MV-4-11 (cell line): ENCODE measurements at regions not wholly inside any gene's neighbourhood (a gene's known extent, or its start where the extent isn't known, plus 50 kb on each side); places are given as distances from the start of the nearest gene placed in this dataset.
"Not testable (repeated sequence)": the region's sequence is repeated elsewhere in the genome, so short reads cannot be mapped to it uniquely, and the experiment has no call there.

ENCODE experiments used
- DNase-seq: peaks from one replicate; lab custom pipeline; 2025; lab: John Stamatoyannopoulos, UW

DNA sequence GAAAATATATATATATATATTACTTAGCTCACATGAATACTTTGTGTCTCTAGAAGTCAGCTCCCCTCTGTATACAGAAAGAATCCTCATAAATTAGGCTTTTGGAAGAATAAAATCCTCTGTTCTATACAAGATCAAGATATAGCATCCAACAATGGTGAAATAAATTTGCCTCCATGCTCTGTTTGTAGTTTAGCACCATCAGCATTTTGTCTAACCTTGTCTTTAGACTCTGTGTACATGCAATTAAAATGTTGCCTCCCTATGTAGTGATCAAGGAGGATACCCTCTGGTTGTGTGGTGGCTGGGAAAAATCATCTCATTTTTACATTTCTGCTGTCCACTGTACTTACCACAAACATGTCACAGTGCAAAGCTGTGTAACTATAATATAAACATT lies 189.7 kb downstream of the C7orf25 start:
- no peak for DNase-seq

DNA sequence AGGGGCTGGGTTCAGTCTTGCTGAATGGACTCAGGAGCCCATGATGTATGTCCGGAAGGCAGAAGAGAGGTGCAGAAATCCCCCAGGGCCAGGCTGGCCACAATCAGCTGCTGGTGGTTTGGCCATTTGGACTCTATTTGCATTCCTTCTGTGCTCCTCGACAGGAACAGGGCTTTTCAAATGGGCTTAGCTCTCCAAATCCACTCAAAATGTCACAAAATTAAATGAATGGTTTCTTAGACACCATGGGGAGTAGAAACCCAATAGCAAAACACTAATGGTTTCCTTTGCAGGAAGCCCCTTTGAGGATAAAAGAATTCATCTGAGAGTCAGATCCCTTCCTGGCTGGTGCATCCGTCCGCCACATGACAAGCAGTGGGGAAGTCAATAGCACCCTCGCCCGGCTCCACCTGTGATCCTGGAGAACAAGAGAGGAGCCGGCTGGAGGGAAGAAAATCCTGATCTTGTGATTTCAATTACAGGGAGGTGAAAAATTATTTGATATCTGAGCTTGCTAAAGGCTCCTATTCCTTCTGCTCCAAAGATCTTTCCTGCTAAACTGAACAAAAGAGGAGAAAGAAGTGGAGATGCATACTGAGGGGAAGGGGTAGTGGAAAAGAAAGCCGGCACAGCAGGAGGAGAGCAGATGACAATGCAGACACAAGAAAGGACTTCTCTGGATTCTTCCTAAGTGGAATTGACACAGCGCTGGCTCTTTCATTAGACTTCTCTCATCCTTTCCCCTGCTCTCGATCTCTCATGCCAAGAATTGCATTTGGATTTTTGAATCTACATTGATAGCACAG lies 190.7 kb downstream of the C7orf25 start:
- no peak for DNase-seq

DNA sequence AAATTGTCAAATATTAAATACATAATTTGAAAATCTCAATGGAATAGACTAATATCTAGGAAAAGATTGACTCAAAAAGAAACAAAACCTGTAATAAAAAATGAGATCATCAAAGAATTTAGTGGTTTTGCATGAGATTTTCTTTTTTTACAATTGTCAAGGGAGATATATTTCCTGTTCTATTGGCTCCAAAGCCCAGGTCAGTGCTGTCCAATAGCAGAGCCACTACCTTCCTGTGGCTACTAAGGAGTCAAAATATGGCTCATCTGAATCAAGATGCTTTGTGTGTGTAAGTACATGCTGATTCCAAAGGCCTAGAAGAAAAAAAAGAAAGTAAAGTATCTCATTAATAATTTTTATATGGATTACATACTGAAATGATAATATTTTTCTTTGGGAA lies 191.9 kb downstream of the C7orf25 start:
- DNase-seq = no peak

DNA sequence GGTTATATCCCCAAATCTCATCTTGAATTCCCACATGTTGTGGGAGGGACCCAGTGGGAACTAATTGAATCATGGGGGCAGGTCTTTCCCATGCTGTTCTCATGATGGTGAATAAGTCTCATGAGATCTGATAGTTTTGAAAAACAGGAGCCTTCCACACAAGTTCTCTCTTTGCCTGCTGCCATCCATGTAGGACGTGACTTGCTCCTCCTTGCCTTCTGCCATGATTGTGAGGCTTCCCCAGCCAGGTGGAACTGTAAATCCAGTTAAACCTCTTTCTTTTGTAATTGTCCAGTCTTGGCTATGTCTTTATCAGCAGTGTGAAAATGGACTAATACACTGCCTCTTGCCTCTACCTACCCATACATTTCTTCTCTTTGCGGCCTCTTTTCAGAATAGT lies 193.4 kb downstream of the C7orf25 start:
- DNase-seq = not testable (repeated sequence)

DNA sequence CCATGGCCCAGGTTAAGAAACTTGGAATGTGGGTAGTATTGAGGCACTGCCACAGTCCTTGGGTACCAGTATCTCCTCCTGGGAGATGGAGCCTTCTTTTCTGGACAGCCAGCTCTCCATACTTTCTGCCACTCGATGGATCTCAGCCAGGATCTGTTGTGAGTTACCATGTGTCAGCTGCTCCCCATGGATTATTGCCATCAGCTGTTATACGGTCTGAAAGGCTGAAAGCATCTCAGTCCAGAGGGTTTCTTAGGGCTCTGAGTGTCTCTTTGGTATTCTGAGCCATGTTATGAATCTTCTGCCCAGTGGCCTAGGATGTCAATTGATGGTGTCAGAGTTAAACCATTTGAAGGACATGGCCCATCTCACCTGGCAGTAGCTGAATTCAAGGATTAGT lies 197.5 kb downstream of the C7orf25 start:
- DNase-seq = no peak

DNA sequence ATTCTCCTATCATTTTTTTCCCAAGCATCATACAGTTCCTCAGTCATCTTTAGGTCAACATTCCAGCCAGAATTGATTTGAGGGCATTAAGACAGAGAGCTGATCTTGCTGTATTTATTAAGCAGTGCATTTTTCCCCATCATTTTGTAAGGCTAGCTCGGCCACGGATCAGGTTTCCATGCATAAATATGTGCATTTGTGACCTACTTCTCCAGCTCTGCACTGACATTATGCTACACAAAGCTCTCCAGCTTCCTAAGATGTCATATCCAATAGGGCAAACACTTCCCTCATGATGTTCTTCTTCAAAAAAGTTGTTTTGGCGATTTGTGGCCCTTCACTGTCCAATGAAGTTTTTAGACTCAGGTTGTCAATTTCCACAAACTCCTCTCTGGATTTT lies 202.6 kb downstream of the C7orf25 start:
- no peak for DNase-seq

DNA sequence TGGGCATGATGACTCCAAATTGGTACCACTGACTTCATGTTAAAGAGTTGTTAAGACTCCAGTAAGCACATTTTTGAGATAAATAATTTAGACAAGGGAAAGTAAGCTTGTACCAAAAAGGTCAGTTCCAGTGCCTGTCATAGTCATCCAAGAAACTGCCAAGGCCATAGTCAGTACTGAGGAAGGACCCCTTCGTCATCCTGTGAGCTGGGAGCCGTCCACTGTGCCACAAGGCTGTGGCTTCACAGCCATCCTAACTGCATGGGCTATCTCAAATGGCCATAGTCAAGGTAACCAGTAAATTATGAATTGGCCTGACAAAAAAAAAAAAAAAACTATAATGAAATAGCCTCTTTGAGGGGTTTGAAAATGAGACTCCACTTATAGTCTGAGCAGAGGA lies 207.2 kb downstream of the C7orf25 start:
- DNase-seq = no peak

DNA sequence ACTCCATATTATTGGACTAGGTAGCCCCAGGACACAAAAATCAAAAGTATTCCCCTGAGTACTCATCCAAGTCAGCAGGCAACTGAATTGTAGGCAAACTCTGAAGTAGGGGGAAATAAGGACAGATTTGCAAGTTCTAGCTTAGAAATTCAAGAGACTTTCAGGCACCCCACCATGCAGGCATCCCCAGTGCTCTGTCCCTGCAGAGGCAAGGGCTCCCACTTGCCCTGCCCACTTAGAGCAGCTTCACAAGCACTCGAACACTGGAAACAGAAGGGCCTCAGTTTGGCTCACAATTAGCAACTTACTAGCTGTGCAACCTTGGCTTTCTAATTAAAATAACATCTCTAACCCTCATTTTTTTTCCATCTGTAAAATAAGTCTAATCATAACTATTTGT lies 209.2 kb downstream of the C7orf25 start:
- no peak for DNase-seq

DNA sequence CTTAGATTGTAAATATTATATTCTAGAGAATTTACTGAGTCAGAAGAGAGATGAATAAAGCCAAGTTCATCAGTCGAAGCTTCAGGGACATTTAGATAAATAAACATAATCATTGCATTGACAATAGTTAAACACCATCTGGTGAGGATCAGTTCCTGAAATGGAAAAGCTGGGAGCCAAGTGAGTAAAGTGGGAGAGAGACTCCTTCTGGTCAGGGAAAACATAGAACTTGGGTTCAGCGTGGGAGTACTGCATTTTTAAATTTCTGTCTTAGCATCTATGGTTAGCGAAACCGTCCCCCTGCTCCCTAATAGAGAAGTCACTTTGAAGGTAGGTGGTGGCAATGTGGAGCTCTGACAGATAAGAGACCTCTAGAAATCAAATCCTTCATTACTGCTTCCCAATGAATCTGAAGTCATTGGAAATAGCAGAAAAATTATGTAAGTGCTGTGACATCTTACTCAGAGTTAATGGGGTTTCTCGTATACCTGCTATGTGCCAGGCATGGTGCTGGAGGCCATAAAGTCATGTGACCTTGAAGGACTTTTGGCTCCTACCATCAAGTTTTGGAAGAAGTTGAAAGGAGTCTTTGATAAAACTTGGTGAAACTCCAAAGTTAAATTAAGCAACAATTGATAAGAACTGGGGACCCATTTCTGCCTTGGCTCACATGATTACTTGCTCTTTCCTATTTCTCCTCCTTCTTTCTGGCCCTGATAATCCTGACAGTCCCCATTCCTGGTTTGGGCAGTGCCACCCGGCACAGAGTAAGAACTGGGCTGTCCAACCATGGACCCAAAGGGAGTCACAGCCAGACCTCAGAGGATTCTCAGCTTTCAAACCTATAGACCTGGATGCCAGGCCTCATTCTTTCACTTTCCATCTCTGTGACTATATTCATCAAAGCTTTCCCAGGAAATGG lies 211.2 kb downstream of the C7orf25 start:
- DNase-seq = no peak

DNA sequence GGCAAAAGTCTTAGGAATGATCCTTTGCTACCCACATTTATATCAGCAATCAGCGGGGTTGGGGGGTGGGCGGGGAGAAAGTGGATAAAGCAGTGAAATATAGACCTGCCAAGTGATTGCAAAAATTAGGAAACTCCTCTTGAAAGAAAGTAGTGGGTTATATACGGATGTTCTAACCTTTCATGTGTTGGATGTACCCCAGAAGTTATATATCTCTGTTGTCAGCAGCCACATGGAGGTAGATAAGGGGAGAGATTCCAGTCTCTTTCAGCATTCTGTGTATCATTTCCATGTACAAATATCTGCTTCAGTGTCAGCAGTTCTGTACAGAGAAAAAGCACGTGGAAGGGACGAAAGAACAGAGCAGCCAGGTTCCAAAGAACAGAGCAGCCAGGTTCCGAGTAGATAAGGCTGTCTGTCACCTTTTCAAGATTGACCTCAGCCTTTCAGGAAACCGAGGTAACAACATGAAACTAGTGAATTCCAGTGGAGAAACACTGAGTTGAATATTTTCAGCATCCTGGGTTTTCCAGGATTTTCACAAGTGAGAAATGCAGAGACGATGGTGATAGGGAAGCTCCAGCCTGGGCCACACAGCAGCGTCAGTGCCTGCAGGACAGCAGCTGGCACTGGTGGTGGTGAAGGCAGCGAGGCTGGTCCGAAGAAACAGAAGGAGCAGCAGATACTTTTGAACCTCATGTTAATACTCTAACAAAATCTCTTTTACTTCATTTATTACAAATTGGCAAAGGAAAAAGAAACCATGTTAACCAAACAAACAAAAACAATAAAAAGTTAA lies 212.3 kb downstream of the C7orf25 start:
- no peak for DNase-seq

DNA sequence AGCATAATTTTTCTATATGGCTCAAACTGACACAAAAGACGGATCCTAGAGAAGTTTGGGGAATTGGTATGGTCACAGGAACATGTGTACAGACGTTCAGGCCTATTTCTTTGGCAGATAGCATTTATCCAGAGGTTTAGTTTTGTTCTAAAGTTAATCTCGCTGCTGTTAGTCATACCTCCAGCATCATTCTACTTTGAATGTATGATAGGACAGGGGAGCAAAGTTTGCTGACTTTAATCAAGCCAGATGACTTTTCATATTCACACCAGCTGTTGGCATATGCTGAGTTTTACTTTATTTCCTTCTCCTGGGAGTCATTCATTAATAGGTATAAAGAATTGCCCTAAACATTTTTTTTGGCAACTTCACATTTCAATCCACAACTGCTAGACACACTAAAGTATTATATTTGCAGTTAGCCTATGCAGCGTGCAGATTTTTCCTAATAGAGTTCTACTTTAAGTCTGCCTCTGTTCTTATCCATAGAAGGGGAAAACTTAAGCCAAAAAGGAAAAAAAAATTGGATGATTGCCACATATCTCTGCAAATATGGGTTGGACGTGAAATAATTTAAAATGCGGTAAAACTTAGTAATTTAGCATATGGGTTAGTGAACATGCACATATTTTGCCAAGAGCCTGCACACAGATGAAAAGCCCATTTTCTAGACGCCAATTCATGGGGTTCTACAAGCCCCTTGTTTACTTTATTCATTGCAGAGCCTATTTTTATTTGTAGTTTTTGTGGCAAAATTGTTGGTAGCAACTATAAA lies 213.1 kb downstream of the C7orf25 start:
- DNase-seq = no peak

DNA sequence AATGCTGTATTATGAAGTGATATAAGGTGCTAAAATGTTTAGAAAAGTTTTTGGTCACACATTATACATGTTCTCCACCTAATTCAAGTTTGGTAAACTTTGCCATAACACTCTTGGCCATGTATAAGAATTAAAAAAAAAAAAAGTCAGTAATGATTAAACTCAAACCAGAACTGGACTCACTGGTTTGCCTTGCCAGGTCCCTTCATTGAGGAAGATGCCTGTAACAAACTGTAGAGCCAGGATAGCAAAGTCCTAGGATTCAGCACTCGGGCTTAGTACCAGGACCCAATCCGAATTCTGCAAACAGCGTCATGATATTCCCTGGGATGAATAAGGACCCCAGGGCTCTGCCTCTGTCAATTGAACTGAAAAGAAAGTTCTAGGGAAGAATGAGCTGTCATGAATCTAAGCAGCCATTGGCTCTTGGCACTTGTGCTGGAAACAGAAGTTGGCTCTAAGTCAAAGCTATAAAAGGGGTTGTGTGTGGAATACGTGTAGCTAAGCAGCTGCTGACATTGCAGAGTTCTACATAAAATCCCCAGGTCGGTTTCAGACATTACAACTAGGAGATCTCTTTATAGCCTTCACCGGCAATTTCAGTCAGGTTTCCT lies 216.9 kb downstream of the C7orf25 start:
- no peak for DNase-seq

DNA sequence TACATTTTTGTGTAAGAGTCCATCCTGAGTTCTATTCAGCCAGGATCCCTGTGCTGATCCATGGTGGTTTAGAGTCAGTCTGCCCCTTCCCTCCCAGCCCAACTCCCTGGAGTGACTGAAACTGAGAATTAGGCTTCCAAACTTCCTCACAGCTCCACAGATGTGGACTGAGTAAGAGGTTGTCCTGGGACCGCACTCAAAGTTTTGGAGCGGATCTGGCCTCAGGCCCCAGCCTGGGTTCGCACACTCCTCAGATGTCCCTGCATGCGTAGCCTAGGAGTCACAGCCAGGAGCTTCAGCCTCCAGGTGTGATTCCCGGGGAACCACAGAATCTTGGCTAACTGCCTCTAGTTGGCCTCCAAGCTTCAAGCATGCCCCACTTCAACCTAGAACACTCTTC lies 218.1 kb downstream of the C7orf25 start:
- DNase-seq = no peak

DNA sequence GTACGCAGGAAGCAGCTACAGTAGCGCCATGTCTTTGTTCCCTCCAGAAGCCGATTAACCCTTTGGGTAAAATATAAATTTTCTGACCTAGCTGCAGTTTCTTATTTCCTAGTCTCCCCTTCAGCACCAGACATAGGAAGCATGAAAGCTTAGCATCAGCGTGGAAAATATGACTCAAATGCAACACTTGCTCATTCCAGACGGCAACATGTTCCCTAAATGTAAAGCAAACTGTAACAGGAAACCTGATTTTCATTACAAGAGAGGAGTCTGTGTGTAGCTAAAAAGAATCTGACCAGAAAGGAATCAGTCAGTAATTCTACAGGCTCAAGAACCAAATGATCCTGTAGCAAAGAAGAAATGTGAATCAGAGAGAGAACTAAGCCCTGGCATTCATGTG lies 219.2 kb downstream of the C7orf25 start:
- DNase-seq = no peak

DNA sequence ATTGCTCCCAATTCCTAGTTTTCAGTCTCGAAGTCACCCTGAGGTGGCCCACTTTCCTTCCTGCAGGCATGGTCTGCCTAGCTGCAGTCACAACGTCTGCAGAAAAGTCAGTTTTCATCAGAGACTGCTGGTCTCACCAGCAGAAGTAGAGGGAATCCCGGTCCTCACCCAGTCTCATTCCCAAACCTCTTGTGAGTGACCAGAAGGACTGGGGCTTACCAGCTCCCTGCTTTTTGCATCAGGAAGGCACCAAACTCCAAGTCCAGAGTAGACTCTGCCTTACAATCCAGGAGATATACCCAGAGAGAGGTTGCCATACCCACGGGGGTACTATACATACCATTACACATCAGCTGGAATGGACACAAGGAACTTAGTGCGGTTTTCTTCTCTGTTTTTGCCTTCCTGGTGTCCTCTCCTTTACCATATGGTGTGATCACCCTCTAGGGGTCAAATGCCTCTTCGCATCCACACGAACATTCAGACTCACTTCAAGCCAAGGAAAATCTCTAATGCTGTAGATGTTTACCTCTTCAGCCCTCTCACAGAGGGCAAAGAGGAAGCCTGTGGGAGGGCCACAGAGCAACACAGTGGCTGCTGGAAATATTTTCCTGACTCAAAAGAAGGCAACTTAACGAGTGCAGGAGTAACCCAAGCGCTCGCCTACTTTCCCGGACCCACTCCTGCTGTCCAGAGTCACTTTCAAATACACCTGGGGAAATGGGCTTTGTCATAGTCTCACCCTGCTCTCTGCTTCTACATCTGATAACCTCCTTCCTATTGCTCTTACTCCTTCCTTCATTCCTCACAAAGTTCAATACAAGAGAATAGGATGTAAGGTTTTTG lies 220.9 kb downstream of the C7orf25 start:
- peak; percentile 8 for DNase-seq

DNA sequence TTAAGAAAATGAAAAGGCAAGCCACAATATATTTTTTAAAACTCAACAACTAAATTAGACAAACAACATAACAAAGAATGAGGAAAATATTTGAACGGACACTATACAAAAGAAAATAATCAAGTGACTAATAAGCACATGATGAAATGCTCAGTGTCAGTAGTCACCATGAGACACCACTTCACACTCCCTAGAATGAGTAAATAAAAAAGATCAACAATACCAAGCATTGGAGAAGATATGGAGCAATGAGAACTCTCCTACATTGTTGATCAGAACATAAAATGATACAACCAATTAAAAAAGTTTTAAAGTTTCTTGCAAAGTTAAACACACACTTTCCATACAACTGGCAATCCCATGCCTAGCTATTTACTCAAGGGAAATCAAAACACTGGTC lies 222.2 kb downstream of the C7orf25 start:
- DNase-seq = no peak

DNA sequence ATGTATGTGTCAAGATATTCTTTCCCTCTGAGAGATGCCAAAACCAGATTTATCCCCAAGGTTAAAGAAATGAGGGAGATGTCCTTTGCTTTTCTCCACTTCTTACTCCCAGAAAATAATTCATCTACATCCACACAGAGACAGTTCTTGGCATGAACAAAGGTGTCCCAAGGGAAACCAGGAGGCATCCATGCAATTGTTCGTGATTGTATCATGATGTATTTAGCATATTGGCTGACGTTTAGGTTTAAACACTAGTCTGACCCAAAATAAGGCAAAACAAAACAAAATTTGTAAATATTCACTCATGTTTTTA lies 223.9 kb downstream of the C7orf25 start:
- DNase-seq = no peak

DNA sequence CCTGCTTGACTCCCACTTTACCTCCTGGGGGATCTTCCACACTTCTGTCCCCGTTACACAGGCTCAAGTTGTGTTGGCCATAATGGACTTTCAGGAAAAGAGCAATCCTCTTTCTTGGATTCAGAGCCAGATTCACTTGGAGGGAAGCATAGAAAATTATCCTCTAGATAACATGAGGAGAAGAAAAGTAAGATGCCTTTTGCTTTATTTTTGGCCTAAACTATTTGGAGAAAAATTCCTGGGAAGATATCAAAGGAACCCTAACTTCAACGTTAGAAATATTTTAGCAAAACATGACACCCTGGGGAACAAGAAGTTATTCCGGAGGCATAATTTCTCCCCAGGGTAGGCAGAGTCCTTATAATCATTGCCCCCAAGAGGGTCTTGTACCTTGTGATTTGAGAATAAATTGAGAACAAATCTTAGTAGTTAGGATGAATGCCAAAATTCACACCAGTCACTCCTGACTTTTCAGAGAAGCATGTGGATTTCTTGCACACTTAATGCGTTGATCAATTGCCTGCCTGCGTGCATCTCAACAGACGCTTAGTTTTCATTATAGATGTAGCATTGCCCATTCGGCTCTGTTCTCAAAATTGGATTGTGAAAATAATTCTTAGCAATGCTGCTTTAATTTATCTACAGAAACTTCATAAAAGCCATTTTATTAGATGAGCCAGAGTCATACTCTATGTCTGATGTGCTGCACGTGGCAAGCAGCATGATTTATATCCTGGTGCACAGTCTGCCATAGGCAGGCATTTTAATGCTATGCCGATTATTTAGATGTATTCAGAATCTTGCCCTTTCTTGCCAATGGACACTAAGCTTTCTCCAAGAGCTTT lies 224.4 kb downstream of the C7orf25 start:
- no peak for DNase-seq

DNA sequence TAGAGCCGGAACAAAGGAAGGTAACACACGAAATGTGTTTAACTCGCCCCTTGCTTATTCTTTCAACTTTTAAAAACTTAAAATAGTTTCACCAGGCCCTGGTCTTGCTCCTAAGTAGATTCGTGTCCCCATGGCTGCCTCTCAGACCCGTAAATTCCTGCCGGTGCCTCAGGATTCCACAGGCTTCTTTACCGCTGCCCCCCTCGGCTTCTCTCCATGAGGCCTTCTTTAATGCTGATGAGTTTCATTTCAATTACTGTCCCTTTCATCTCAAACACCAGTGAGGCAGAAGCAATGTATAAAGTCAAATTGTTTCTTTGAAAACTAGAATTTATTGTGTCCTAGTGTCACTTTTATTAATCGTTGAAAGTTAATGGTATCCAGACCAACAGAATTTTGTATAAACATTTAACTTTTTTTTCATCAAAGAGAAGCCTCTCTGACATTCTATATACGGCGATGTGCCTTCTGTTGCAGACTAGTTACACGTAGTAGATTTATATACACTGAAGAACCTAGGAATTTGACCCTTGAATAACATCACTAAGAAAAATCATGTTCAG lies 225.2 kb downstream of the C7orf25 start:
- DNase-seq = no peak
